IgD-negative memory B cell (primary cell): ENCODE measurements at regions not wholly inside any gene's neighbourhood (a gene's known extent, or its start where the extent isn't known, plus 50 kb on each side); places are given as distances from the start of the nearest gene placed in this dataset.
"Not testable (repeated sequence)": the region's sequence is repeated elsewhere in the genome, so short reads cannot be mapped to it uniquely, and the experiment has no call there.

Experiments used
- H3K27ac Mint-ChIP-seq, 3 donors: one replicate each; pipeline ENCODE4 v1.8.0; 2020 to 2022; ENCODE audit warnings: mild to moderate bottlenecking in 3 of 3, mixed read lengths in 3 of 3, moderate library complexity in 1 of 3
- H3K27me3 Mint-ChIP-seq: one replicate; pipeline ENCODE4 v1.8.0; 2021; ENCODE audit warnings: mixed read lengths
- H3K36me3 Mint-ChIP-seq: one replicate; pipeline ENCODE4 v1.8.0; 2020; ENCODE audit warnings: mild to moderate bottlenecking, mixed read lengths
- H3K4me1 Mint-ChIP-seq, 3 donors: one replicate each; pipeline ENCODE4 v1.8.0; 2020 to 2022; ENCODE audit warnings: mixed read lengths in 3 of 3, mild to moderate bottlenecking in 1 of 3
- H3K4me3 Mint-ChIP-seq, 4 donors: one replicate each; pipeline ENCODE4 v1.8.0; 2020 to 2022; ENCODE audit warnings: mild to moderate bottlenecking in 4 of 4, mixed read lengths in 4 of 4, moderate library complexity in 3 of 4
- H3K9me3 Mint-ChIP-seq, 3 donors: one replicate each; pipeline ENCODE4 v1.8.0; 2020 to 2021; ENCODE audit warnings: mixed read lengths in 3 of 3, mild to moderate bottlenecking in 1 of 3

GRCh38 chr4:162782778-162783525 is 383.7 kb downstream of the NAF1 start:
- Mint-ChIP-seq H3K4me3 (no peak overlapping the region), H3K36me3 (no peaks in the 10 kb centered on the region), H3K27ac (no peak overlapping the region), H3K9me3 (peaks cover 0 to 3% (median 2%) of the 10 kb centered on the region in 3 donors), H3K4me1 (no peaks in the 10 kb centered on the region), H3K27me3 (peaks cover 1% of the 10 kb centered on the region)

DNA sequence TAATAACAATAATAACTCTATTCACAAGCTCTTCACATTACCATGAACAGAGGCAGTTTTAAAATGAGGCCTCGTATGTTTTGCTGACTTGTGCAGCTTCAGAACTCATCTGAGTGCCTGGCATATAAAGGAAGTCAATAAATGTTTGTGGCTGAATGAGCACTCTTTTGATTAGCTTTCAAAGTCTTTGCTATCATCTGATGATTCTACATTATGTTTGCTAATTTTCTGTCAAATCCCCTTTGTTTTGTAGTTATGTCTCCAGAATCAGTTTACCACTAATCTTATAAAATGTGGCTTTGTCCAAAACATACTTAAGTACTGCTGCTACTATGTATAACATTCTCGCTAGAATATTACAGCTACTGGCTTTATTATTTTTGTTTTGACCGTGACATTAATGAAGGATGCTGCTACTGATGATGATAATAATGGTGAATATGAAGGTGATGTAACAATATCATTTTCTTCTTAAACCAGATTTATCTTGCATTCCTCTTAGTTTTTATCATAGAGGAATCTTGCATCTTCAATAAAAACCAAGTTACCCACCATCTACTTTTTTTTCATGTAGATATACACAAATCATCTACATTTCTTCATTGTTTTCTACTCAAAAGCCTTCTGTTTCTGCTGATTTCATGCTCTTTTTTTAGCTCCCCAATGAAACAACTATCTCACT is 384.5 kb downstream of the NAF1 start:
- H3K27ac Mint-ChIP-seq: no peak overlapping the region
- no peaks in the 10 kb centered on the region for H3K4me1 Mint-ChIP-seq
- H3K4me3 Mint-ChIP-seq: no peak overlapping the region
- peaks cover 1% of the 10 kb centered on the region for H3K27me3 Mint-ChIP-seq
- H3K36me3 Mint-ChIP-seq: no peaks in the 10 kb centered on the region
- peaks cover 0 to 3% (median 2%) of the 10 kb centered on the region in 3 donors for H3K9me3 Mint-ChIP-seq

DNA sequence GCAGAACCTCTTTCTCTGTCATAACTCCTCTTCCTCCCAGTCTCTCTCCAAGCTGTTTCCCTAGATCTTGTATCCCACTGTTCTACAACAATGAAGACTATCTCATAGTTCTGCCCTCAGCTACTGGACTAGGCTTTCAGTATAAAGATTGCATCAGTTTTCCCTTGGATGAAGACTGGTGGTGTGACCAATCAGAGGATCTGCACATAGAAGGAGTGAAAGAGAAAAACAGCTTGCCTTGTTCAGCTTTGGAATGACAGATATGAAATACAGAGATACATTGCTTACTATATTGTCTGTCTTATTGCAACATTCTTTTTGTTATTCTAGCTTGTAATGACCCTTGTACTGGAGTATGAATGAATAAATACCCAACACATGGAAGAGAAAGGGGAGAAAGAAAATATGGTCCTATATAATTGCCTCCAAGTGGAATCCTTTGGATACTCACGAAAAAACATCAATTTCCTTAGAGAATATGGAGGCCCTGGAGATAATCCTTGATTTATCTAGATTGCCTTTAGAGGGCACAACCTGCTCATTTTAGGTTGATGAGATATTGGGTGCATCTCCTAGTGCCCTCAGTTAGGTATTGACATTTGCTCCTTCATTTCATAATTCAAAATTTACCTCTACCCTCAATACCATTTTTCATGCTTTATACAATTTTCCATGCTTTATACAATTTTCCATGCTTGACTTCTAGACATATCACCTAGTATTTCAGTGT is 395.8 kb downstream of the NAF1 start:
- Mint-ChIP-seq H3K4me3 (no peak overlapping the region), H3K9me3 (no peaks in the 10 kb centered on the region), H3K36me3 (no peaks in the 10 kb centered on the region), H3K4me1 (no peaks in the 10 kb centered on the region), H3K27ac (peak overlapping the region in 1 of 3 donors; percentile 36), H3K27me3 (peaks cover 1% of the 10 kb centered on the region)

GRCh38 chr4:162767083-162767482 is 399.6 kb downstream of the NAF1 start:
- no peak overlapping the region for H3K4me3 Mint-ChIP-seq
- no peaks in the 10 kb centered on the region for H3K36me3 Mint-ChIP-seq
- no peak overlapping the region for H3K27ac Mint-ChIP-seq
- H3K9me3 Mint-ChIP-seq: no peaks in the 10 kb centered on the region
- no peaks in the 10 kb centered on the region for H3K4me1 Mint-ChIP-seq
- no peaks in the 10 kb centered on the region for H3K27me3 Mint-ChIP-seq

GRCh38 chr4:162761965-162762364 is 404.7 kb downstream of the NAF1 start:
- Mint-ChIP-seq H3K36me3 (no peaks in the 10 kb centered on the region), H3K27me3 (no peaks in the 10 kb centered on the region), H3K27ac (no peak overlapping the region), H3K4me1 (peaks cover 0 to 2% (median 0%) of the 10 kb centered on the region in 3 donors), H3K9me3 (peaks cover 0 to 2% (median 0%) of the 10 kb centered on the region in 3 donors), H3K4me3 (no peak overlapping the region)

DNA sequence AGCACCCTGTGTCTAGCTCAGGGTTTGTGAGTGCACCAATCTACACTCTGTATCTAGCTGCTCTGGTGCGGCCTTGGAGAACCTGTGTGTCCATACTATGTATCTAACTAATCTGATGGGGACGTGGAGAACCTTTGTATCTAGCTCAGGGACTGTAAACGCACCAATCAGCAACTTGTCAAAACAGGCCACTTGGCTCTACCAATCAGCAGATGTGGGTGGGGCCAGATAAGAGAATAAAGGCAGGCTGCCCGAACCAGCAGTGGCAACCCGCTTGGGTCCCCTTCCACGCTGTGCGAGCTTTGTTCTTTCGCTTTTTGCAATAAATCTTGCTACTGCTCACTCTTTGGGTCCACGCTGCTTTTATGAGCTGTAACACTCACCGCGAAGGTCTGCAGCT is 426.5 kb downstream of the NAF1 start:
- H3K4me3 Mint-ChIP-seq, H3K27ac Mint-ChIP-seq, H3K4me1 Mint-ChIP-seq, H3K36me3 Mint-ChIP-seq, H3K9me3 Mint-ChIP-seq, H3K27me3 Mint-ChIP-seq: not testable (repeated sequence)

DNA sequence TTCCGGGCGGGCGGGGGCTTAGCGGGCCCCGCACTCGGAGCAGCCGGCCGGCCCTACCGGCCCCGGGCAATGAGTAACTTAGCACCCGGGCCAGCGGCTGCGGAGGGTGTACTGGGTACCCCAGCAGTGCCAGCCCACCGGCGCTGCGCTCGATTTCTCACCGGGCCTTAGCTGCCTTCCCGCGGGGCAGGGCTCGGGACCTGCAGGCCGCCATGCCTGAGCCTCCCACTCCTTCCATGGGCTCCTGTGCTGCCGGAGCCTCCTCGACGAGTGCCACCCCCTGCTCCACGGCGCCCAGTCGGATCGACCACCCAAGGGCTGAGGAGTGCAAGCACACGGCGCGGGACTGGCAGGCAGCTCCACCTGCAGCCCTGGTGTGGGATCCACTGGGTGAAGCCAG is 427.1 kb downstream of the NAF1 start:
- H3K27ac Mint-ChIP-seq, H3K9me3 Mint-ChIP-seq, H3K36me3 Mint-ChIP-seq, H3K27me3 Mint-ChIP-seq, H3K4me1 Mint-ChIP-seq, H3K4me3 Mint-ChIP-seq: not testable (repeated sequence)

DNA sequence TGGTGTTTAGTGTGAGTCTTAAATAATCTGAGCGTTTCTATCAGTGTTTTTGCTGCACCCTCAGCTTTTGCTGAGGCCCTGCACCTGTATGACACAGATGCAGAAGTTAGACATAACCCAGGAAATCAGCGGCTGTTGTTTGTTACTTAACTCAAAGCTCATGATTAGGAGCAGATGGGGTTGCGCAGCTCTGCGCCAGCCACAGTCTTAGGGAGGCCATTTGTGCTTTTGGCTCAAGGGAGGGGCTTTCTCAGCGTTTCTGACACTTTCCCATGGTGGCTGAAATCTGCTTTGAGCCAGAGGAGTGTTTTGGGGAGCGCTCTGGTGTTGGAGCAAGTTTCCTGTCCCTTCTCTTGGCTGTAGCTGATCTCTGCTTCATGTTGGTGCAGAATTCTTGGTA is 433.8 kb downstream of the NAF1 start:
- no peaks in the 10 kb centered on the region for H3K9me3 Mint-ChIP-seq
- H3K4me3 Mint-ChIP-seq: no peak overlapping the region
- H3K4me1 Mint-ChIP-seq: no peaks in the 10 kb centered on the region
- H3K27me3 Mint-ChIP-seq: no peaks in the 10 kb centered on the region
- no peaks in the 10 kb centered on the region for H3K36me3 Mint-ChIP-seq
- H3K27ac Mint-ChIP-seq: peak overlapping the region in 1 of 3 donors; percentile 74

GRCh38 chr4:162727766-162728165 is 438.9 kb downstream of the NAF1 start:
- Mint-ChIP-seq H3K4me1 (no peaks in the 10 kb centered on the region), H3K4me3 (no peak overlapping the region), H3K27ac (no peak overlapping the region), H3K36me3 (no peaks in the 10 kb centered on the region), H3K27me3 (no peaks in the 10 kb centered on the region), H3K9me3 (peaks cover 0 to 4% (median 0%) of the 10 kb centered on the region in 3 donors)

DNA sequence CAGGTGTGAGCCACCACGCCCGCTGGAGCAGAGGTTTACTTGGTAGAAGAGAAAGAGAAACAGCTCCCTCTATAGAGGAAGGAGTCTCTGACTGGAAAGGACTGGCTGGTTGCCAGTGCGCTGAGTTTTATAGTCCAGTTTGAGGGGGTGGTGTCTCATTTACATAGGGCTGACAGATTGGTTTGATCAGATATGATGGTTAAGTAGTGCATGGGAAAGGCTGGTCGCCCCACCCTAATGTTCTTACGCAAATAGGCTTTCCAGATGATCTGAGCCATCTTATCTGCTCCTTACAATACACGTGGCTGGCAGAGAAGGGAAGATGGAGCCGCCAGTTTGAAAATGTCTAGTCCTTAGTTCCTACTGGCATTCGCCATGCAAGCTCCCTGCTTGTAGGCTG is 439.5 kb downstream of the NAF1 start:
- no peak overlapping the region for H3K4me3 Mint-ChIP-seq
- peaks cover 0 to 4% (median 0%) of the 10 kb centered on the region in 3 donors for H3K9me3 Mint-ChIP-seq
- no peaks in the 10 kb centered on the region for H3K27me3 Mint-ChIP-seq
- no peak overlapping the region for H3K27ac Mint-ChIP-seq
- no peaks in the 10 kb centered on the region for H3K36me3 Mint-ChIP-seq
- H3K4me1 Mint-ChIP-seq: no peaks in the 10 kb centered on the region

GRCh38 chr4:162715401-162715800 is 451.3 kb downstream of the NAF1 start:
- H3K36me3 Mint-ChIP-seq: no peaks in the 10 kb centered on the region
- no peak overlapping the region for H3K4me3 Mint-ChIP-seq
- H3K4me1 Mint-ChIP-seq: no peaks in the 10 kb centered on the region
- H3K27me3 Mint-ChIP-seq: peaks cover 1% of the 10 kb centered on the region
- H3K9me3 Mint-ChIP-seq: peaks cover 0 to 3% (median 2%) of the 10 kb centered on the region in 3 donors
- no peak overlapping the region for H3K27ac Mint-ChIP-seq

- H3K4me1 Mint-ChIP-seq: no peaks in the 10 kb centered on the region
- H3K36me3 Mint-ChIP-seq: no peaks in the 10 kb centered on the region
- peaks cover 0 to 2% (median 0%) of the 10 kb centered on the region in 3 donors for H3K9me3 Mint-ChIP-seq
- H3K27ac Mint-ChIP-seq: no peak overlapping the region
- no peak overlapping the region for H3K4me3 Mint-ChIP-seq
- peaks cover 3% of the 10 kb centered on the region for H3K27me3 Mint-ChIP-seq
Measured at GRCh38 chr4:162707962-162708361, 458.7 kb downstream of the NAF1 start.

- no peak overlapping the region for H3K4me3 Mint-ChIP-seq
- H3K36me3 Mint-ChIP-seq: no peaks in the 10 kb centered on the region
- H3K27me3 Mint-ChIP-seq: peaks cover 3% of the 10 kb centered on the region
- H3K27ac Mint-ChIP-seq: no peak overlapping the region
- peaks cover 0 to 2% (median 0%) of the 10 kb centered on the region in 3 donors for H3K4me1 Mint-ChIP-seq
- H3K9me3 Mint-ChIP-seq: peaks cover 0 to 3% (median 0%) of the 10 kb centered on the region in 3 donors
Measured at GRCh38 chr4:162706632-162707031, 460.1 kb downstream of the NAF1 start.

DNA sequence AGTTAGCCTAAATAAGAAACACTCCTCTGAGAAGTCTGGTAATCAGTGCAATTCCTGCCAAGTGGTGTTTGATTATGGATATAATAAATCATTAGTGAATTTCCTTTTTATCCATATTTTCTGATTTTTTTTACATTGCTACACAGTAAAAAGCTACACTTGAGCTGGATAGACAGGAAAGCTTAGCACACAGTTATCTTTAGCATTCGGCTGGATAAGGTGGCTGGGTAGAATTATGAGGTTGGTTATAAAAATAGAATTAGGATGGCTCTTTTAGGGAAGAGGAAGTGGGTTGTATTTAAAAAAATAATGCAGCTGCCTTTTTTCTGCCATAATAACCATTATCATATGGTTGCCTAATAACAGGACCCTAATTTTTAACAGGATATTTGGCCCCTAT is 460.6 kb downstream of the NAF1 start:
- H3K27me3 Mint-ChIP-seq: peaks cover 3% of the 10 kb centered on the region
- H3K27ac Mint-ChIP-seq: no peak overlapping the region
- H3K4me1 Mint-ChIP-seq: peaks cover 0 to 3% (median 0%) of the 10 kb centered on the region in 3 donors
- no peaks in the 10 kb centered on the region for H3K36me3 Mint-ChIP-seq
- peaks cover 0 to 3% (median 0%) of the 10 kb centered on the region in 3 donors for H3K9me3 Mint-ChIP-seq
- no peak overlapping the region for H3K4me3 Mint-ChIP-seq

DNA sequence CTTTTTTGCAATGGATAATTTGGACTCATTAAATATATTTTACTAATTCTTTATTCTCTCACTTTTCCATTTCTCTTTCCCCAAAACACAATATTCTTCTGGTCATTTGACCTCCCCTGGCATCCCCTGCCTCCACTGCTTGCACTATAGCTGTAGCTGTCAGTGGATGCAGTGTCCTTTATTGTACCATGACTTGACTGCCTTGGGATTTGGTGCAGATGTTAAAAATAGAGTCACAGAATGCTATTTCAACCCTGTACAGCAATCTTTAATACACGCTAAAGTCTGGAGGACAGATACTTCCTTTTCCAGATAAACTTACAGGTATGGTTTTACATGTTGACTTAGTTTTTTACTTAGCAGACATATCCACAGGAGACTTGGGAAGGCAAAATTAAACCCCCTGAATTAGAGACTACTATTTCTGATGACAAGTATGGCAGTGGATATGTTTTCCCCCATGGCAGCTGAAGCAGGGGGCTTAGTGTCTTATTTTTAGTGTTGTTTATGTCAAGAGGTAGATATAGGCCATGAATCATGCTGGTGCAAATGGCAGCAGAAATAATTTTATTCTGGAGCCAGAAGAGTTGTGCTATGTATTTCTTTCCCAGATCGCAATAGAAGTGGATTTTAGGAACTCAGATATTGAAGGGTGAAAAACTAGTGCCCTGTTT is 461.4 kb downstream of the NAF1 start:
- Mint-ChIP-seq H3K4me1 (peaks cover 0 to 3% (median 0%) of the 10 kb centered on the region in 3 donors), H3K9me3 (peaks cover 0 to 3% (median 0%) of the 10 kb centered on the region in 3 donors), H3K4me3 (no peak overlapping the region), H3K36me3 (no peaks in the 10 kb centered on the region), H3K27me3 (peaks cover 3% of the 10 kb centered on the region), H3K27ac (no peak overlapping the region)
